Neural cell (in vitro differentiated cells): ENCODE measurements at regions not wholly inside any gene's neighbourhood (a gene's known extent, or its start where the extent isn't known, plus 50 kb on each side); places are given as distances from the start of the nearest gene placed in this dataset.

Experiments
- H2AFZ ChIP-seq: fragments of 200-600, 300-800 bp; sonication (generic), shearing (Covaris generic); 2 replicates; pipeline ENCODE4 v1.6.0; 2014; ENCODE audit warnings: low read depth, mild to moderate bottlenecking, antibody characterized with exemption, low read length, moderate library complexity
- H3F3A ChIP-seq: fragments of 200-600 bp; shearing (Covaris generic); 2 replicates; pipeline ENCODE4 v1.6.1; 2016; ENCODE audit warnings: mild to moderate bottlenecking, moderate library complexity, mixed read lengths, antibody characterized with exemption, low read length; ENCODE audit not compliant: insufficient read depth, poor library complexity, severe bottlenecking
- H3K27ac ChIP-seq: fragments of 200-600, 300-800 bp; sonication (generic), shearing (Covaris generic); 2 replicates; pipeline ENCODE4 v1.5.1; 2014; ENCODE audit warnings: mild to moderate bottlenecking, low read length, moderate library complexity
- H3K27me3 ChIP-seq: fragments of 300-800, 200-600 bp; sonication (generic), shearing (Covaris generic); 2 replicates; pipeline ENCODE4 v1.6.0; 2014; ENCODE audit warnings: mild to moderate bottlenecking, low read depth, low read length, moderate library complexity; ENCODE audit not compliant: insufficient read depth
- H3K36me3 ChIP-seq: fragments of 300-800, 200-600 bp; sonication (generic), shearing (Covaris generic); 2 replicates; pipeline ENCODE4 v1.5.1; 2014; ENCODE audit warnings: mild to moderate bottlenecking, antibody characterized with exemption, low read length, moderate library complexity; ENCODE audit not compliant: insufficient read depth
- H3K4me2 ChIP-seq: fragments of 300-800, 200-600 bp; sonication (generic), shearing (Covaris generic); 2 replicates; pipeline ENCODE4 v1.6.0; 2014; ENCODE audit warnings: mild to moderate bottlenecking, low read length
- H3K4me3 ChIP-seq: fragments of 300-800, 200-600 bp; sonication (generic), shearing (Covaris generic); 2 replicates; pipeline ENCODE4 v1.5.1; 2014; ENCODE audit warnings: mild to moderate bottlenecking, low read length, moderate library complexity
- H3K79me2 ChIP-seq: fragments of 200-600 bp; shearing (Covaris generic); replicated peaks from 2 replicates; pipeline ENCODE4 v1.6.0; 2014; ENCODE audit warnings: mild to moderate bottlenecking, low read length, moderate library complexity; ENCODE audit not compliant: insufficient read depth
- H3K9ac ChIP-seq: fragments of 300-800, 200-600 bp; sonication (generic), shearing (Covaris generic); 2 replicates; pipeline ENCODE4 v1.6.1; 2016; ENCODE audit warnings: mild to moderate bottlenecking, low read length, mixed read lengths
- H3K9me2 ChIP-seq: fragments of 200-600 bp; shearing (Covaris generic); 2 replicates; pipeline ENCODE4 v1.6.1; 2016; ENCODE audit warnings: mild to moderate bottlenecking, low read length, mixed read lengths; ENCODE audit not compliant: insufficient read depth
- H3K9me3 ChIP-seq: fragments of 200-600, 300-800 bp; sonication (generic), shearing (Covaris generic); 2 replicates; pipeline ENCODE4 v1.6.1; 2016; ENCODE audit warnings: mild to moderate bottlenecking, mixed run types, low read length, moderate library complexity, mixed read lengths
- H4K20me1 ChIP-seq: fragments of 200-600 bp; shearing (Covaris generic); 2 replicates; pipeline ENCODE4 v1.6.1; 2016; ENCODE audit warnings: mild to moderate bottlenecking, mixed run types; ENCODE audit not compliant: insufficient read depth
- CTCF ChIP-seq: fragments of 450-650 bp; IDR thresholded peaks from 2 replicates; pipeline ENCODE4 v1.5.1; 2014; ENCODE audit warnings: antibody characterized with exemption, mild to moderate bottlenecking, moderate library complexity; ENCODE audit not compliant: poor library complexity, severe bottlenecking
- EP300 ChIP-seq: fragments of 450-650 bp; conservative IDR thresholded peaks from 2 replicates; pipeline ENCODE4 v1.6.1; 2014; ENCODE audit warnings: antibody characterized with exemption, mild to moderate bottlenecking, moderate library complexity; ENCODE audit not compliant: poor library complexity, severe bottlenecking
- EZH2 ChIP-seq: fragments of 200-600, 300-800 bp; shearing (Covaris generic), sonication (generic); IDR thresholded peaks from 2 replicates; pipeline ENCODE4 v1.6.1; 2014; ENCODE audit warnings: antibody characterized with exemption, low read length, borderline replicate concordance, mild to moderate bottlenecking; ENCODE audit not compliant: insufficient read depth, poor library complexity, severe bottlenecking
- MXI1 ChIP-seq: fragments of 450-650 bp; conservative IDR thresholded peaks from 2 replicates; pipeline ENCODE4 v1.6.1; 2014; ENCODE audit warnings: antibody characterized with exemption, mild to moderate bottlenecking; ENCODE audit not compliant: poor library complexity, severe bottlenecking
- POLR2AphosphoS5 ChIP-seq: IDR thresholded peaks from 2 replicates; pipeline ENCODE4 v1.6.1; 2012
- RAD21 ChIP-seq: fragments of 450-650 bp; conservative IDR thresholded peaks from 2 replicates; pipeline ENCODE4 v1.6.1; 2014; ENCODE audit warnings: antibody characterized with exemption, mild to moderate bottlenecking, moderate library complexity
- REST ChIP-seq: IDR thresholded peaks from 2 replicates; pipeline ENCODE4 v1.6.1; 2012; ENCODE audit warnings: borderline replicate concordance
- SMC3 ChIP-seq: fragments of 450-650 bp; conservative IDR thresholded peaks from 2 replicates; pipeline ENCODE4 v1.6.1; 2014; ENCODE audit warnings: antibody characterized with exemption, mild to moderate bottlenecking, moderate library complexity; ENCODE audit not compliant: poor library complexity
- TAF1 ChIP-seq: IDR thresholded peaks from 2 replicates; pipeline ENCODE4 v1.6.1; 2012; ENCODE audit warnings: low read depth

- Histone ChIP-seq H3K27me3 (no peaks in the 10 kb centered on the region), H3K9ac (no peak overlapping the region), H3F3A (no peaks in the 10 kb centered on the region), H3K27ac (no peak overlapping the region), H3K9me3 (no peaks in the 10 kb centered on the region), H2AFZ (no peak overlapping the region), H3K4me3 (no peak overlapping the region), H3K36me3 (no peaks in the 10 kb centered on the region), H3K4me2 (no peak overlapping the region), H3K79me2 (no peaks in the 10 kb centered on the region), H3K9me2 (no peaks in the 10 kb centered on the region), H4K20me1 (no peaks in the 10 kb centered on the region)
- TF ChIP-seq EP300 (no peak), TAF1 (no peak), RAD21 (no peak), REST (no peak), MXI1 (no peak), POLR2AphosphoS5 (no peak), CTCF (no peak), EZH2 (no peak), SMC3 (no peak)
Measured at GRCh38 chr2:149885468-149885867, 297.9 kb upstream of the MMADHC start.

GRCh38 chr2:149884871-149885270 lies 297.3 kb upstream of the MMADHC start:
- H3K27ac ChIP-seq, result no peak overlapping the region
- no peaks in the 10 kb centered on the region for H3F3A ChIP-seq
- H3K4me3 ChIP-seq, result no peak overlapping the region
- no peaks in the 10 kb centered on the region for H4K20me1 ChIP-seq
- H2AFZ ChIP-seq, result no peak overlapping the region
- H3K9me2 ChIP-seq, result no peaks in the 10 kb centered on the region
- H3K79me2 ChIP-seq, result no peaks in the 10 kb centered on the region
- H3K4me2 ChIP-seq, result no peak overlapping the region
- H3K27me3 ChIP-seq, result no peaks in the 10 kb centered on the region
- H3K9ac ChIP-seq, result no peak overlapping the region
- no peaks in the 10 kb centered on the region for H3K9me3 ChIP-seq
- no peak for TF ChIP-seq MXI1
- TF ChIP-seq EP300, result no peak
- TF ChIP-seq POLR2AphosphoS5, result no peak
- TF ChIP-seq EZH2, result no peak
- TF ChIP-seq REST, result no peak
- TF ChIP-seq RAD21, result no peak
- no peaks in the 10 kb centered on the region for H3K36me3 ChIP-seq
